HuH-7.5 (cell line): ENCODE measurements at regions not wholly inside any gene's neighbourhood (a gene's known extent, or its start where the extent isn't known, plus 50 kb on each side); places are given as distances from the start of the nearest gene placed in this dataset.

Source experiments
- DNase-seq: peaks from one replicate; pipeline ENCODE4 v3.0.0; 2011; ENCODE audit warnings: low spot score

DNA sequence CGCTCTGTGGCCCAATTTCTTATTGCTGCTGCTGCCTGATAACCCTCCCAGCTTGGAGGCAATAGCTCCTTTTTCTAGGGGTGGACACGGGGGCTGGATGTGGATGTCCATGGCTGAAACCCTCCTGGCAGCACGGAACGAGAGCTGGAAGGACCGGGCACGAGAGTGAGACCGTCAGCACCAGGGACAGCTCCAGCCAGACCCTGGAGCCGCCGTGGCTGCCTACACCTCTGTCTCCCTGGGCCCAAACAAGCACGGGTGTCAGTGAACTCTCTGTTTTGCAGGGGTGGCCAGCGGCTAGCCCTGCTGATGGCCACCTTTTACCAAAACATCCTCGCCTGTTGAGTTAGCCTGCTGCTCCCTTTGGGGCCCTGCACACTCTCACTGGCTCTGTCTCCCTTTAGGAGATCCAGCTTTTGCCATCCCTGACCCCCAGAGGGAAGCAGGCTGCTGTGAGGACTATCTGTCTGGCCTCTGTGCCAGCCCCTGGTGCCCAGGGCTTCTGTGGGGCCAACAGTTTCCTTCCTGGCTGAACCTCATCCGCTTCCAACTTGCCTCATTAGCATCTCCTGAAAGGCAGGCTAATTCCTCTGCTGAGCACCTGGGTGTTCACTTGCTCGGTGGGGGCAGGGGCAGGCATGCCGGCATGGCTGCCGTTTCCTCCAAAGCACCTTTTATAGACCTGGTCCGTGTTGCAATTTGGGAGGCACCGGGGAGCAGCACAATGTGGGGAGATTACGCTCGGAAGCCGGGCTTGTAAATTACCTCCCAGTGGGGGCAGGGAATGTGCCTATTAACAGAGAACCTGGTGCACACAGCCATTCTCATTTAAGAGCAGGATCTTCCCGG, 118.1 kb downstream of the ENGASE start:
- peak; percentile 76 for DNase-seq

DNA sequence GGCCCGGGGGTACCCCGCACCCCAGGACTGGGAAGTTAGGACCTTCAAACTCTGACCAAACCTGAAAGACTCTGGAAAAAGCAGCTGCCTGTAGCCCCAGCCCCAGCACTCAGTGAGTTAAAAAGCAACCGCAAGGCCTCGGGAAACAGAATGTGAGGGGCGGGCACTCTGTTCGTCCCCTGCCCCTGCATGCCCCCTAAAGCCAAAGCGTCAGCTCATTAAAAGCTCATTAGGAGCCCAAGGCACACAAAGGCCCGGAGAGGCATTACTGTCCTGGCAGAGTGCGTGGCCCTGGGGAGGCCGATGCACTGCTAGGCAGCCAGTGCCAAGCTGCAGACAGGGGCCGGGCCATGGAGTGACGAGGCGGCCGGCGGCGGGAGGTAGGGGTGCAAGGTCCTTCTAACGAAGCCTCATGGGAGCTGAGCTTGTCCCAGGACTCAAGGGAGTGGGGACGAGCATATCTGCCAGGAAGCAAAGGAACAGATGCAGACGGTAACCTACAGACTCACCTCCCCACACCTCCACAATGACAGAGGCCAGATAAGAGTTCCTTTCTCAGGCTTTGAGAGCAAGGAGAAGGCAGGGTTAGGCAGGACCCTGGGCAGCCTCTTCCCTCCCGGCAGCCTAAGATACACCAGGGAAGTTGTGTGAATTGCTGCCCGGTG, 116.8 kb downstream of the ENGASE start:
- no peak for DNase-seq

DNA sequence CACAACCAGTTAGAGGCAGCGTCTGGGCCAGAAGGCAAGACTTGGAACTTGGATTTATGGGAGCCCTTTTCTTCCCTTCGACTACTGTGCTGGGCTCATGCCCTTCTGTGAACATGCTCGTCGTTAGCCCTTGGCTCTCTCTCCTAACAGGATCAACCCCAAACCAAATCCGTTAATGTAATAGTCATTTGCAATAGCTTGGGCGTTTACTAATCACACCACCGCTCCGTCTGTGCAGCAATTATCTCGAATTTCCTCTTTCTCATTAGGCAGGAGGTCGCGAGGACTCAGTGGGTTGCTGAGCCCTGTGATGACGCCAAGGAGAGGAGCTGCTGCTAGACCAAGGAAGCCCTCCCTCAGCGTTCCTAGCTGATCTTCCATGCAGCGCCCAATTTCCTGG, 114.7 kb downstream of the ENGASE start:
- no peak for DNase-seq

DNA sequence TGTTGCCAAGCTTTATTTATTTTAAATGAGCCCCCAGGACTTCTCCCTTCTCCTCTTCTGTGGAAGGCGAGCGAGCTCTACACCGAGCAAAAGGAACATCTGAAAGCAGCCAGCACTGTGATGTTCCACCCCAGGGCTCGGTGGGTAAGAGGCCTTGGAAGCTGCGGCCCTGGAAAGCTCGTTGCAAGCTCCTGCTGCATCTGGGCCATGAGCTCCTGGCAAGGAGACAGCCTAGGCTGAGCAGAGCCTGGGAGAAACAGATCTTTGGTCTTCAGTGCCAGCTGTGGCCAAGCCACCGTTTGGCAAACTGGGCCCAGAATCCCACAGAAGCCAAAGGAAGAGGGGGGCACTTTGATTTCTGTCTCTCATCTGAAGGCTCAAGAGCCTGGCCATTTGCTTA, 114.1 kb downstream of the ENGASE start:
- DNase-seq, result no peak

- peak; percentile 84 for DNase-seq
Measured at GRCh38 chr17:79188048-79188447, 113.4 kb downstream of the ENGASE start.

DNA sequence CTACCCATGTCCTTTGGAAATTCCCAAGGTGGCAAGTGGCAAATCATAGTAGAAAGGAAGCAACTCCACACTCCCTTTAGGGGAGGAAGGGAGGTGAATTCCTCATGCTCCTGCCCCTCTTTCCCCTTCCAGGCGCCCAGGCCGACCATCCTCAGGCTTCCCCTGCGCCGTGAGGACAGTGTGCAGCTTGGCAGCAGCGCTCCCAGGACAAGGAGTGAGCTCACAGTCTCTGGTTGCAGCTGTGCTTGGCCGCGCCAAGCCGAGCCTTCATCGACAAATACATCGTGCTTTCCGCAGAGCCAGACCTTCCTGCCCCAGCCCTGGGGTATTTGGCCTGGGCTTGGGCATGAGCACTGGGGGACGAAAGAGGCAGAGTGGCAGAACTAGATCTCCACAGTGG, 112.6 kb downstream of the ENGASE start:
- no peak for DNase-seq

DNA sequence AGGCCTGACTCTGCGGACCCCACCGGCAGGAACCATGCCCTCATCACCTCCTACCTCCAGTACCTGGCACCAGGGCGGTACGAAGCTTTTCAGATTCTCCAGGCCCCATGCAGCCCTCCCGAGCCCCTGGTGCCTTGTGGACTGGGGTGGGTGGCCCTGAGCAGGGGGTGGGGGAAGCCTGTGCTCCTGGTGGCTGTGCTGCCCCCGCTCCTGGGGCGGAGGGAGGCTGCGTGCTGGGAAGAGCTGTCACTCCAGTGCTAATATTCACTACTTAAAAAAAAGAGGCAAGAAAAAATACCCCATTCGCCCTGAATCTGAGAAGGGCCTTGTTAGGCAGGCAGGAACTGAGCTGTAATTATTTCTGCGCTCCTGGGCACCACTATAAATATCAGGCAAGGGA, 111.8 kb downstream of the ENGASE start:
- DNase-seq, result no peak

GRCh38 chr17:79185671-79186070, 111.0 kb downstream of the ENGASE start:
- DNase-seq, result no peak

GRCh38 chr17:79184219-79184618, 109.6 kb downstream of the ENGASE start:
- no peak for DNase-seq

DNA sequence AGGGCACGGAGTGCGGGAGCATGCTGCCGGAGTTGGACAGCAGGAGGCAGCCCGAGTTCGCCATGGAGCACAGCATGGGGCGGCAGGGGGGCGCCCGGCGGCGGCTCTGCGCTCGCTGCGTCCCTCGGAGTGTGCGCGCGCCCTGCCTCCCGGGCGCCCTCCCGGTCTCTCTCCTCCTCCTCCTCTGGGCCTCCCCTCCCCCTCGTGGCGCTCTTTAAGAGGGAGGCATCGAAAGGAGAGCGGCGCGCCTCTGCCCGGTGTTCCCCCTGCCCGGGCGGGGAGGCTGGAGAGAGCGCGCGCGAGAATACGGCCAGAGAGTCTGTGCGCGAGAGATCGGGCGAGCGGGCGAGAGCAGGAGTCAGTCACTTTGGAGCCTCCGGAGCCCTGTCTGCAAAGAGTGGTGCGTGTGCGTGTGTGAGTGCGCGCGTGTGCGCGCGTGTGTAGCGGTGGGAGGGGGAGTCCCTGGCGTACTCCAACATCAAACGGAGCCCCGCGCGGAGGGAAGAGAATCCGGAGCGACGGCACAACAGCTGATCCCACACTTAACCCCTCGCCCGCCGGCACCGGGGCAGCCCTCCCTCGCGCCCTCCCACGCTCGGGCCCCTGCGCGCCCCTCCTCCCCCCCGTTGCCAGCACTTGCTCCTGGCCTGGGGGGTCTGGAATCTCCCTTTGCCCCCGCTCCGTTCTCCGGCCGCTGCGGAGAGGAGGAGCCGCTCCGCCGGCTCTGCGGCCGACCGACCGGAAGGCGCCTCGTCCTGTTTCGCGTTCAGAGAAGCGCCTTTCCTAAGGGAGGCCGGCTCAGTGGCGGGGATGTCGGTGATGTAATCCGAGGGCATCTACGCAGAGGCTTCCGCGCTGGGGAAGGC, 108.9 kb downstream of the ENGASE start:
- DNase-seq, result no peak

GRCh38 chr17:79183043-79183292, 108.3 kb downstream of the ENGASE start:
- DNase-seq, result no peak

DNA sequence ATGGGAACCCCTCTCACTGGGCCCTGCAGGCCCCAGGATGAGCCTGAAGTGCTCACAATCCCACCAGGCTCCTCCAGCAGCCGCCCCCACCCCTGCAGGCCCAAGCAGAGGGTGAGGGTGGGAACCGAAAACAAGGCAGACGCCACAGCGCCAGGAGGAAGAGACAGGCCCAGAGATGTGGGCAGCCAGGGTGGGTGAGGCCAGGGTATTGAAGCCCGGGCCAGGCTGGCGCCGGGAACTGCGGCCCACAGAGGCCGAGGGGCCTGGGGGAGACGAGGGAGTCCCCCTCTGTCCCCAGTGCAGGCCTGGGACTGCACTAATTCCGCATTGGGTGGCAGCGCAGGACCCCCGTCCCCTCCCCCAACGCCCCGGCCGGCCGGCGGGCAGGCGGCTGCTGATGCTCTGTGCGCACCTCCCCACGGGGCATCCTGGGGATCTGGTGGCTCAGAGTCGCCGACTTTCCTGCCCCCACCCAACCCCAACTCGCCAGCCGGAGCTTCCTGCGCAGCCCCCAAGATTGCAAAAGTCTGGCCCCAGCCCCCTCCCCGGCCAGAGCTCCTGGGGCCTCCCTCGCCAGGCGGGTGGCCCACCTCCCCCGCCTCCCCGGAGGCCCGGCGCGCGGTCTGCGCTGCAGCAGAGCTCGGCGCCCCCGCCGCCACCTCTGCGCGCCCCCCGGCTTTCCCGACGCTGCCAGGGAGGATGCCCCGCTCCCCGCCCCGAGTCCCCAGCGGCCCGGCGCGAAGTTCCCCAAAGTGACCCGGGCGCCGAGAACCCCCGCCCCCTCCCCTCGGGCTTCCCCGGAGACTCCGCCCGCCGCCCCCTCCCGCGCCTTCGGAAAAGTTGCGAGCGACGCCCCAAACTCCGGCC, 107.8 kb downstream of the ENGASE start:
- DNase-seq, result no peak

DNA sequence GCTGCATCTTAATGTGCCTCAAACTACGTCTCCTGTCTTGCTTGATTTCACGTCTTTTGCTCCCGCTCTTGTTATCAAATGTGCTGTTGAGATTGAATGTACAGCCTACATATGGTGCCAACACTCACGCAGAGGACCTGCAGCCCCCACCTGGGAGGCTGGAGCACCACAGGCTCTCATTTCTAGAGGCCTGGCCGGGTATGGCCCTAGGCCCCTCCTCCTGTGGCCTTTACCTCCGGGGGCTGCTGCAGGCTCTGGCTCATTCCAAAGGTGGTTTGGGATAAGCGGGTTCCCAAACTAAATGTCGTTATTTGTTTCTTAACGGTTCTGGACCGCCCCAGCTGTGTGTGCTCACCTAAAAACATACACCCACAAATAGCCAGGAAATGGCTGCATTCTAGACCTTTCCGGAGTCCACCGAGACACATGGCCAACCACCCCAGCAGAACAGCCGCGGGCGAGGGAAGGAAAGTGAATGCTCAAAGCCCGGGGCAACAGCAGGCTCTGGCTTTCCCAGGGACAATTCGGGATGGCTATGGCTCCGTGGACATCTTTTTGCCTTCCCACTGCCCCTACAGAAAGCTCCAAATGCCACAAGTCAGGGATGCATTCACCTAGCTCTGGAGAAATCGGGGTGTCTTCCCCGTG, 105.9 kb downstream of the ENGASE start:
- no peak for DNase-seq

DNA sequence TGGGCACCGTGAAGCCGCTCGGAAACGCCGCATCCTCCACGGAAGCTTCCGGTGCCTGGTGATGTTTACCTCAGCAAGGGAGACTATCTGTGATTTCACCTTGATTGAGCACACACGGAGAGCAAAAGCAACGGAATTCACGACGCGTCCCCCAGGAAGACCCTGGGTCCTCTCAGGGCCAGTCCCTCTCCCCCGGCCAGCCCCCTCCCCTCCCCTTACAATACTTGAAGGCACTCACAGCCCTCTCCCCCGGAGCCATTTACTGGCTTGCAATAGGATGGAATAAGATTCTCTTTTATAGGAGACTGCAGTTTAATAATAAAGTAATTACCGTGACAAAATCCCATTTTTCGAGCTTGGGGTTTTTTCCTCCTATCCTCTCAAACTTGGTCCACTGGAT, 104.7 kb downstream of the ENGASE start:
- DNase-seq, result no peak

DNA sequence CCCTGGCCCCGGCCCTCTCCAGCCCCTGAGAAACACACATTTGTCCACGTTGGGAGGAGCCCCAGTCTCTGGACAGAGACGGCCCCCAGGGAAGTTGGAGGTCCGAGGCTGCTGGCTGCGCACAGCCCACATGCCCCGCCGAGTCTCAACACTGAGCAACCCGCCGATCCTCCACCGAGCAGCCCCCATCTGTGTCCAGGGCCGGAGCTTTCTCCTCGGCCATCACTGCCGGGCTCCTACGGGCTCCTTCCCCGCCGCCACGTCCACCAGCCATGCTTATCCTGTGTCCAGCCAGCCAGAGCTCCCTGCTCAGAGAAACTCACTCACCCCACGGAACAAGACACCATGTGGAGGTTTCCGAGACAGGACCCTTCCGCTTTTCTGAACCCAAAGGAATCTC, 103.3 kb downstream of the ENGASE start:
- no peak for DNase-seq

DNA sequence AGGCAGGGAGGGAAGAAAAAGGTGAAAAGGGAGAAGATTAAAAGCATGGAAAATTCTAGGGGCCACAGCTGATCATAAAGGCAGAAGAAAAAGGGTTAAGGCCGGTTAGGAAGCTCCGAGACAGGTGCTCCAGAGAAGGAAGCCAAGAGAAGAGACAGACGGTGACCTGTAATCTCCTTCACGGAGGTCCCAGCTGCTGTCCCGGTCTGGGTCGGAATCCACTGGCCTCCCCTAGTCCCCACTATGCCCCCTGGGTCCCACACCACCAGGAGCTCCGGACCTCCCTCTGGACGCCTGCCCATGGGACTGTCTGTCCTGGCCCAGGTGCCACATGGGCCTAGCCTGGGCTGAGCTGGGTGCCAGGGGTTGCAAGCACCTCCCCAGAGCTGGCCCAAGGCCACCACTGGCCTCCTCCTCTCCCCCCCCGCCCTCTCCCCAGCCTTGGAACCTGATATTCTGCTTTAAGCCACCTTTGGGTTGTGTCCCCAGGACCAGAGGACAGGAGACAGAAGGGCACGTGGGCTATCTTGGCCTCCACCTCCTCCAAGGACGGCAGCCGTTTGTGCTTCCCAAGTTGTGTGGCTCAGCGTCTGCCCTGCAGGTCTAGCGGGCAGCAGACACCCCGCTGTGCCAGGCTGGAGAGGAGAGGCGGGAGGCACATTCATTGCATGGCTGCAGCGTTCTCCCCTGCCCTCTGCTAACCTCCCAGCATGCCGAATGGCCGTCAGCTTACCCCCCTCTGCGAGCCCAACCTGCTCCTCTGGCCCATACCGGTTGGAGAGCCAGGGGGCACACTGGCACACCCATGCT, 102.4 kb downstream of the ENGASE start:
- DNase-seq, result no peak

DNA sequence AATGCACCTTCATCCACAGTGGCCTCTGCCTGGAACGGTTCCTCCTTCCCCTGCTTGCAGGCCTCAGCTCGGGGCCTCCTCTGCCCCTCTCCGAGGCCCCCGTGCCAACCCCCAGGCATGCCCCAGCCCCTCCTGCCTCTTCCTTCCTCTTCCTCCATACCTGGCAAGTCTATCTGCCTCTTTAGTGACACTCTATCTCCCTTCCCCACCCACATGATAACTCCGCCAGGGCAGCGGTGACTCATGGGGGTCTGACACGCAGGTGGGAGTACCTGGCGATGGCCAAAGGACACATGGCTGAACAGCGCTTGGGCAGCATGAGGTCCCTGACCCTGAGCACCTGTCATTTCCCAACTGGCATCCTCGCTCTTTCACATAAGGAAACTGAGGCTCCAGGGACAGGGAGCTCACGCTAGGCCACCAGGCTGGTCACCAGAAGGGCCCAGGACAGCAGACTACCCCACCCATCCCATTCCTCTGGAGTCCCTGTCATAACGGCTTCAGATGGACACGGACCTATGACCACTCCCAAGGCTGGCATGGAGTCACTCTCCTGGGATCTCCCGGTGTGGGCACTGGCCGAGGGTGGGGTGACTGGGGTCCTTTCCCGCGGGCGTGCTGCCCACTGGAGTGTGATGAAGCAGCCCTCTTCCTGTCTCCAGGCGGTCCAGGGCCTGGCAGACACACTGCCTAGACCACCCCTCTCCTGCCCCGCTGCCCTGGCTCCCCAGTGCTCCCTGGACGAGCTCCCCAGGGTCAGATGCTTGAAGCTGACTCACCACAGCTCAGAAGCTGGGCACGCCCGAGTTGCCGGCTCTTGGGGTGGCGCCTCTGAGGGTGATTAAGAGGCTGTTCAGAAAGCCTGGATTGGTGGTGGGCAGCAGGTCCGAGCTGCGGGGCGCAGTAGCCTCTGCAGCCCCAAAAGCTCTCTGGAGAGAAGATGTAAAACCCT, 100.6 kb downstream of the ENGASE start:
- no peak for DNase-seq

- DNase-seq, result no peak
Measured at GRCh38 chr17:79174193-79174765, 99.7 kb downstream of the ENGASE start.

DNA sequence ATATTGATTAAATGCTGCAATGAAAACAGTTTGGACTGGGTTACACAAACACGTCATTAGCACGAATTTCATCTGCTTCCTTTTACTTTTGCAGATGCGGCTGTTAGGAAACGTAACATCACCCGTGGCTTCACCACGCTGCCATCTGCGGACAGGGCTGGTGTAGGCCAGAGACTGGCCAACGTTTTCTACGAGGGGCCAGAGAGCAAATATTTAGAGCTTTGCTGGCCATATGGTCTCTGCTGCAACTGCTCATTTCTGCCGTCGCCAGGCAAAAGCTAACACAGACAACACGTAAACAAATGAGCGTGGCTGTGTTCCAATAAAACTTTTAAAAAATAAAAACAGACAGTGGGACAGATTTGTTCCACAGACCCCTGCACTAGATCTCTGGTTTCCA, 96.6 kb downstream of the ENGASE start:
- DNase-seq, result no peak
